HG02943 (cell line): ENCODE measurements at regions not wholly inside any gene's neighbourhood (a gene's known extent, or its start where the extent isn't known, plus 50 kb on each side); places are given as distances from the start of the nearest gene placed in this dataset.

Source experiments
- ATAC-seq: cut with Tn5 transposase; IDR thresholded peaks from one replicate; pipeline ENCODE4 v1.9.1; 2021; ENCODE audit warnings: mild to moderate bottlenecking, low read depth, moderate library complexity; ENCODE audit not compliant: unreplicated experiment

GRCh38 chr3:80152692-80153091 is 384.9 kb upstream of the ROBO1 start:
- ATAC-seq, result no peak

DNA sequence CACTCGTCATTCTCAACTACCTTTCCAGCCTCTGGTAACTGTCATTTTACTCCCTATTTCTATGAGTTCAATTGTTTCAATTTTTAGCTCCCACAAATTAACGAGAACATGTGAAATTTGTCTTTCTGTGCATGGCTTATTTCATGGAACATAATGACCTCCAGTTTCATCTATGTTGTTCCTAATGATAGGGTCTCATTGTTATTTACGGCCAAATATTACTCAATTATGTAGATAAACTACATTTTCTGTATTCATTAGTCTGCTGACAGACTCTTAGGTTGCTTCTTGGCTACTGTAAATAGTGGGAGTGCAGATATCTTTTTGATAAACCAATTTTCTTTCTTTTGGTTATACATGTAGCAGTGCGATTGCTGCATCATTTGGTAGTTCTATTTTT is 374.9 kb upstream of the ROBO1 start:
- no peak for ATAC-seq

DNA sequence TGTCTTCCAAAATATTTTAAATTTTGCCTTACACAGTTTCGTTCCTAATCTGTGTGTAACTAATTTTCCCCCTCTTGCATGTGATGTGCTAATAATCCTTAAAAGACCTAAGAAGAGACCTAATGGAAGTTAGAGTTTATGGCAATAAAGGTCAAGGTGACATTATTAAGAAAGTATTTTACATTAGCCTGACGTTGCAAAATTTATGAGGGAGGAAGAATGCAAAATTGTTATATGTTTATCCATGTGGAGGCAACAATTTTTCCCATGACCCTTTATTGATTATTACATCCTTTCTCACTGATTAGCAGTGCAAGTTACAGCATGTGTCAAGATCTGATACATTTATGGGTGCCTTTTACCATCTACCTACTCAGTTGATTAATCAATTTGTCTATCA is 373.8 kb upstream of the ROBO1 start:
- ATAC-seq, result no peak

GRCh38 chr3:80116281-80116680 is 348.5 kb upstream of the ROBO1 start:
- no peak for ATAC-seq

GRCh38 chr3:80114694-80115093 is 346.9 kb upstream of the ROBO1 start:
- no peak for ATAC-seq

DNA sequence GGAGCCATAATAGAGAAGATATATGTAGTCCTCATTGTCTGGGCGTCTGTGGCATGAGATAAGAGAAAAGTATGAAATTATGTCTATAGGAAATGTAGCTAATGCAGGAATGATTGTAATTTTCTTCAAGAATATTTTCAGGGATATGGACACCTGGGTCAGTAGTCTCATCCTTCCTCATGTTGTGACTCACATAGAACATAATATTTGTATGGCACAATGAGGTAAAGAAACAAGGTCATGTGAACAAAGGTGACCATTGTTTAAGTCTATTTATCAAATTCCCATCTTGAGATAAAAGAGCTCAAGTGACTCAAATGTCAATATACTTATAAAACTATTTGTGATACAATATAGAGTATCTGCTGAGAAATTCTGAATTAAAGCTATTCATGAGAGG is 345.5 kb upstream of the ROBO1 start:
- no peak for ATAC-seq

GRCh38 chr3:80099559-80100066 is 331.8 kb upstream of the ROBO1 start:
- no peak for ATAC-seq

GRCh38 chr3:80097674-80098073 is 329.9 kb upstream of the ROBO1 start:
- ATAC-seq, result no peak

DNA sequence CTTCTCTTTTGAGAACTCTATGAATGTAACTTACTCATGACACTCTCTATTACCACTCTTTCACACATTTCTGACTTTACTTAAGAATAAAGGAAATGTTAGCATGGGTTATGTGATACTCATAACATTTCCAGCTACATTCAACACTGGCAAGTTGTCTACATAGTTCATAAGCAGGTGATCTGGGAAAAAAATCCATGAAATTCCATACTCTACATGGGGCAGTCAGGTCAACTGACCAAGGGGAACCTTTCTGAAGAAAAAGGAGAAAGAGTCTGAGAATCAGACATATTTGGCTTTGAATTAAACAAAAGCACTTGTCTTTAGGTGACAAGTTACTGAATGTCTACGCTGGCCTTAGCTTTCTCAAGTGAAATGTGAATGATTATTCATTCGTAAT is 329.1 kb upstream of the ROBO1 start:
- ATAC-seq, result no peak

DNA sequence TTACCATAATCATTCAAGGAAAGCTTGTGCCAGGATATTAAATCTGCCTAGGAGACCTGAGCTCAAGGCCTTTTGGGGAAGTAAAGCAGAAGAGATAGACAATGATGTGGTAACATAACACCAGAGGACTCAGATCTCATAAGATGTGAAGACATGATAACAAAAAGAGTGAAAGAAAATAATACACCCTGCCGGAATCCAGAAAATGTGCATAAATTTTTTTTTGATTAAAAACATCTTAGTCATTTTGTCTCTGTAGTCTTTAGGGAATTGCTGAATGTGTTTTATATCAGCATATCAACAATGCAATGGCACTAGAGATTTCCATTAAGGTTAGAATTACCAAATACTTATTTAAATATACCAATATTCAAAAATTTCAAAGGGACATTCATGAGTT is 326.8 kb upstream of the ROBO1 start:
- ATAC-seq, result no peak

DNA sequence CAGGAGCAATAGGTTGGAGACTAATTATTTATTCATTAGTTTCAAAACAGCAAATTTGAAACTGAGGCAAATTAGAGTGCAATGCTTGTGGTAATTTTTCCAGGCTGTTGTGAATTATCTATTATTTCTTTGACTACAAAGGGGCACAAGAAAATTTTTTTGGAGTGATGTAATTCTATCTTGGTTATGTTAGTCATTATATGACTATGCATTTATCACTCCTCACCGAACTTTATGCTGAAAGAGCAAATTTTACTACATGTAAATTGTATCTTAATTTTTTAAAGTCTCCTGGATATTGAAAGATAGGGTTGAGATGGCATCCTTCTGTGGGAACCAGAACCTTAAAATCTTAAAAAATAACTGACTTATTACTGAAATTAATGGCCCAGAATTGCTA is 320.0 kb upstream of the ROBO1 start:
- ATAC-seq, result no peak

DNA sequence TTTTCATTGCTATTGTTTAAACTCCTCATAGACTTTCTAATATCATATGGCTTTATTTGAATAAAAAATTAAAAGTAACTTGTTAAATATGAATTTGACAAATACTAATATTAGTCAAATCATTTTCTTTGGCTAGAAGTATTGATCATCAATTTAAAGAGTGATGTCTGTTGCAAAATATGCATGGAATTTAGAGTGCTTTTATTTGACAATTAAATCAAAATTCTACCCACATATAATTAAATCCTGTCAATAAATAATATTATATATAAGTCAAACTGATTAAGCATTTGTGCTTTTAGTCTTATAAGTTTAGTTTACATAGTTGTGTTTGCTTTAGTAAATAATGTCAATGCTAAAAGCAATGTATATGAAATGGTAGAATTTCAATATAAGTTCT is 318.6 kb upstream of the ROBO1 start:
- no peak for ATAC-seq

GRCh38 chr3:80079886-80080285 is 312.1 kb upstream of the ROBO1 start:
- no peak for ATAC-seq

GRCh38 chr3:80068459-80068858 is 300.7 kb upstream of the ROBO1 start:
- no peak for ATAC-seq

DNA sequence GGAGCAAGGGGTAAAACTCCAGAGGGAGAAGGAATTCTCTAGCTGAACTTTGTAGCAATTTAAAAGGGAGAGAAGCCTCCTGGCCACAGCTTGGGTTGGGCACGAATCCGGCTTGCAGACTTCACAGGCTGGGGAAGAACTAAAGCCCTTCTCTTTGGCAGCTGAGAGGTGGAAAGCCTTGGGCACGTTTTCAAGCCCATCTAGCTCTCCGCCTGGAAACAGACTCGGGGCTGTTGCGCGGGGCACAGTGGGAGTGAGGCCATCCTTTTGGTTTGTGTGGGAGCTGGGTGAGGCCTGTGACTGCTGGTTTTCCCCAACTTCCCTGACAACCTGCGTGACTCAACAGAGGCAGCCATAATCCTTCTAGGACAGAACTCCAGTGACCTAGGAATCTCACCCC is 295.7 kb upstream of the ROBO1 start:
- ATAC-seq, result no peak

DNA sequence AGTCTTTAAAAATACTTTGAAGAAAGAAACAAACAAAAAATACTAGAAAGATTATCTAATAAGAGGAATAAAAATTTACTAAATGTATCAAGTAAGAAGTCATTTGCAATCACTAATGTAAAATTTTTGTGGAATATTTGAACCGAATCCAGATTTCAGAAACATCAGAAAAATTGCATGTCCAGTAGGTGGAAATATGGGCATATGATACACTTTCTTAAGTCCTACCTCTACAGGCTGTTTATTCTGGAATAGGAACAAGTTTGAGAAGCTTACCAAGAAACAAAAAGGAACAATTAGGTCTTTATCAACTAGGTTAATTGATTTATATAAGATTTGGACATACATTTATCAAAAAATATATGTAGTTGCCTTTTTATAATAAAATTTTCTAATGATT is 292.9 kb upstream of the ROBO1 start:
- ATAC-seq, result no peak

GRCh38 chr3:80055306-80055705 is 287.5 kb upstream of the ROBO1 start:
- no peak for ATAC-seq

DNA sequence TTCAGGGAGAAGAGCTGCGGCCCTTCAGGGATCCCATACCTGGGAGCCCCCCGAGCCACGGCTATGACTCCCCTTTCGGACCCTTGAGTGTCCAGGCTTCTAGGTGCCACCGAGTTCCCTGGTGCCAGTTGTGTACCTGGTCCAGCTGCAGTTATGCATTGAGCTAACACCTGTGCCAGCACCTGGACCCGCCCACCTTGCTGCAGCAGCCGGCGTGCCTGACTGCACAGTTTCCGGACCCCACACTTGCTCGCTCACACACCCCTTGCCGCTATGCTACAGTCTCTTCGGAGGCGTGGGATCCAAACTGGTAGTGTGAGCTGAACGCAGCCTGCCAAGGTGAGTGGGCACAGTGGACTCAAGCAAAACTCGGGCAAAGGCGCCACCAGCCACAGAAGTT is 284.5 kb upstream of the ROBO1 start:
- ATAC-seq, result no peak

DNA sequence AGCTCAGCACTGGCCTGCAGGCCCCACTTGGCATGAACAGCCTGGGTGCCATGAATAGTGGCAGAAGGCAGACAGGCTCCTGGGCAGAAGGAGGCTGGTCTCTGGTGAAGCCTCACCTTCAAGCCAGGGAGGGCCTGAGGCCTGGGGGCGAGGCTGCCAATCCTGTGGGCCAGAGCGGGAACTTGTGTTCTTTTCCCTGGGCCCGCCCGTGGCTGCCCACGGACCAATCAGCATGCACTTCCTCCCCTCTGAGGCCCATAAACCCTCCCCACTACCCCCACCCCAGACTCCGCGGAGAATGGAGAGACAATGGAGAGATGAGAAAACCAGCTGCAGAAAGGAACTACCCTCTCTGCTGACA is 283.8 kb upstream of the ROBO1 start:
- no peak for ATAC-seq

DNA sequence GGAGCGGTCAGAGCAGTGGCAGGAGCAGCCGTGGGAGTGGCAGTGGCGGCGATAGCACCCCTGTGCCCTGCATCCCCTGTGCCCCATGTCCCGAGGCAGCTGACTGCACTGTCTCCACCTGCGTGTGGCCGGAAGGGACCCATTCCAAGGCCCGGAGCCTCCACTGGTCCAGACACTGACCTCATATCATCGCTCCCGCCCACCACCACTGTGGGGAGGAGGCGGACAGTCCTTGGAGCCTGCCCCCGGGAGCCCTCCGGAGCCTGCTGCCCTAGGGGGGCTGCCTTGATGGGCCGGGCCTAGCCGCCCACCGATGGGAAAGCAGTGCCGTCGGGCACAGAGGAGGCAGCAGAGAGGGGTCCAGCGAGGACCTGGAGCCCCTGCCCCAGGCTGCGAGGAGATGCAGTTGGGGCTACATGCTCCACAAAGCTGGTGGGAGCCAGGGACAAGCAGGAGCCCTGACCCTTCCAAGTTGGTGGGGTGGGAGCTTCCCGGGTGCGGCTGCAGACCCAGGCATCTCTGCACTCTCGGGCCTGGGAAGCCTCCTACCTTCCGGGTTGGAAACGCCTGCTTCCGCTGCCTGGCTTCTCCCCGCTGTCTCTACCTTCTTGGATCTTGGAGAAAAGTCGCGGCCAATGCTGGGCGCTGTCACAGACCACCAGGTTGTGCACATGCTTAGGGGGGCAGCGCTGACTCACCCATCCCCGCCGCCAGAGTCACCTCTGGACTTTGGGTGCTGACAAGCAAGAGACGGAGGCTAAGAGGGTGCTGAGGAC is 283.2 kb upstream of the ROBO1 start:
- no peak for ATAC-seq

GRCh38 chr3:80043226-80043625 is 275.4 kb upstream of the ROBO1 start:
- ATAC-seq, result no peak

DNA sequence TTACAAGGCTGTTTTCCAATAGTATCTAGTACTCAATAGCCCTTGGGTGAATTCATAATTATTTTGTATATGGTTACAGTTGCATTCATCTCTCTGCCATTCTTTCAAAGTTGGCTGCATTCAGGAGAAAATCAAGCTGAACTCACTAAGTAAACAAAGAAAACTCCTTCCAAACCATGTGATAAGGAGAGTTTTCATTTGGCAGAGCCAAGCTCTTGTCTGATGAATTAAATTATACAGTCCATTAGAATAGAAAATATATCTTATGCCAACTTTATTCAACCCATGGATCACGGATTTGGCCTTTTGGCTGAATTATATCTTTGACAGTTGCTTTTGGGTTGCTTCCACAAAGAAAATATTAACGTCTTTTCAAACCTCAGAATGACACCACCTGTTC is 272.3 kb upstream of the ROBO1 start:
- no peak for ATAC-seq

DNA sequence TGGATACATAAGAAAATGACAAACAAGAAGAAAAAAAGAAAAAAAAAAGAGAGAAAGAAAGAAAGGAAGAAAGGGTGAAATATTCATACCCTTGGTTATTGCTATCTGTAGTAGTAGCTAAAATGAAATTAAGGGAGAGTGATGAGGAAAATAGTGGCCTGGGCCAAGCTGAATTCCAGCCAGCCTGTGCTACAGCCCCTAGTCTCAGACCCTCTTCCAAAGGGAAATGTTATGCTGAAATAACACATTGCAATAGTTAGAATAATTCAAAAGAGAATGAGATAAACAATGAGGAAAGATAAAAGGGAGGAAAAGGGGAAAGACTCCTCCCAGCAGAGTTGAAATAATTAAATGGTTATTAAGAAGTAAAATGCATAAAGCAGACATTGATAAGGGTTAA is 268.4 kb upstream of the ROBO1 start:
- ATAC-seq, result no peak
